PFSK-1 (cell line): ENCODE measurements at regions not wholly inside any gene's neighbourhood (a gene's known extent, or its start where the extent isn't known, plus 50 kb on each side); places are given as distances from the start of the nearest gene placed in this dataset.

Source experiments
- POLR2AphosphoS5 ChIP-seq: IDR thresholded peaks from 2 replicates; pipeline ENCODE4 v1.6.1; 2012; ENCODE audit warnings: low read depth, mild to moderate bottlenecking, control low read depth, low read length, moderate library complexity
- SIN3A ChIP-seq: IDR thresholded peaks from 2 replicates; pipeline ENCODE4 v1.6.1; 2012; ENCODE audit warnings: mild to moderate bottlenecking, low read length, moderate library complexity, borderline replicate concordance; ENCODE audit not compliant: insufficient read depth
- TAF1 ChIP-seq: IDR thresholded peaks from 2 replicates; pipeline ENCODE4 v1.6.1; 2012; ENCODE audit warnings: low read length, control low read depth, borderline replicate concordance; ENCODE audit not compliant: insufficient read depth

- TF ChIP-seq POLR2AphosphoS5 (no peak), TAF1 (no peak), SIN3A (no peak)
These were observed 225.0 kb downstream of the BUB3 start for GRCh38 chr10:123379156-123379555.
